Small intestine (tissue), 7 donors: ENCODE measurements at regions not wholly inside any gene's neighbourhood (a gene's known extent, or its start where the extent isn't known, plus 50 kb on each side); places are given as distances from the start of the nearest gene placed in this dataset.

Experiments used
- DNase-seq, 2 donors: peaks; one replicate each; pipeline versions ENCODE4 v3.0.0 to v3.0.0-alpha.2; 2013
- FAIRE-seq: peaks from 2 replicates; lab custom pipeline; 2012; peaks lifted over from hg19 to GRCh38; lab: Jason Lieb, UNC
- H3K27ac ChIP-seq, 3 donors: one replicate each; pipeline ENCODE4 v1.5.1; 2013; ENCODE audit warnings: low read length in 2 of 3, mild to moderate bottlenecking in 2 of 3, control low read depth in 1 of 3, inconsistent platforms in 1 of 3, low read depth in 1 of 3, moderate library complexity in 1 of 3
- H3K27me3 ChIP-seq, 3 donors: one replicate each; pipeline ENCODE4 v1.6.1; 2013; ENCODE audit warnings: low read length in 3 of 3, inconsistent platforms in 1 of 3; ENCODE audit not compliant: control insufficient read depth in 3 of 3, insufficient read depth in 3 of 3
- H3K36me3 ChIP-seq, 3 donors: one replicate each; pipeline ENCODE4 v1.6.1; 2013; ENCODE audit warnings: low read length in 3 of 3, inconsistent platforms in 1 of 3, low read depth in 1 of 3, mild to moderate bottlenecking in 1 of 3, moderate library complexity in 1 of 3; ENCODE audit not compliant: control insufficient read depth in 3 of 3, insufficient read depth in 2 of 3
- H3K4me1 ChIP-seq, 3 donors: one replicate each; pipeline ENCODE4 v1.6.1; 2013; ENCODE audit warnings: low read length in 2 of 3, inconsistent platforms in 1 of 3, low read depth in 1 of 3, mild to moderate bottlenecking in 1 of 3, moderate library complexity in 1 of 3; ENCODE audit not compliant: control insufficient read depth in 3 of 3, insufficient read depth in 2 of 3
- H3K4me3 ChIP-seq, 3 donors: one replicate each; pipeline ENCODE4 v1.5.1; 2013; ENCODE audit warnings: low read length in 3 of 3, control low read depth in 1 of 3, inconsistent platforms in 1 of 3, low read depth in 1 of 3, mild to moderate bottlenecking in 1 of 3, moderate library complexity in 1 of 3
- H3K9me3 ChIP-seq, 2 donors: one replicate each; pipeline ENCODE4 v1.6.1; 2013; ENCODE audit warnings: low read depth in 1 of 2, low read length in 1 of 2; ENCODE audit not compliant: control insufficient read depth in 2 of 2, insufficient read depth in 1 of 2
- WGBS, 3 donors: extraction: QIAGEN DNeasy Blood & Tissue Kit; methylation state at CpG; one replicate each; pipeline ENCODE4 v1.1.7; 2013; 5-methylcytosine and 5-hydroxymethylcytosine counted together
- donor health status: healthy with polysubstance abuse.
- donor health status: control.
- donor health status: control.
- donor health status: Bipolar disorder and iron deficiency.
- donor health status: healthy.

- WGBS, 3 donors = 48 to 71% (median 70%) methylated on average over 3 of the region's 3 CpGs
- Histone ChIP-seq H3K27me3 (no peaks in the 10 kb centered on the region), H3K4me1 (no peaks in the 10 kb centered on the region), H3K4me3 (no peak overlapping the region), H3K9me3 (peaks cover 0 to 6% of the 10 kb centered on the region in 2 donors), H3K27ac (no peak overlapping the region), H3K36me3 (no peaks in the 10 kb centered on the region)
- no peak for FAIRE-seq
- DNase-seq = no peak
These were observed 146.9 kb downstream of the EVX1 start for GRCh38 chr7:27389496-27389895.

- FAIRE-seq = no peak
- WGBS, 3 donors = 90 to 95% (median 94%) methylated on average over 1 of the region's 1 CpG
- H3K27ac ChIP-seq = no peak overlapping the region
- peaks cover 0 to 6% of the 10 kb centered on the region in 2 donors for H3K9me3 ChIP-seq
- H3K4me3 ChIP-seq = no peak overlapping the region
- no peaks in the 10 kb centered on the region for H3K4me1 ChIP-seq
- no peaks in the 10 kb centered on the region for H3K27me3 ChIP-seq
- H3K36me3 ChIP-seq = no peaks in the 10 kb centered on the region
- DNase-seq = no peak
These were observed 149.9 kb downstream of the EVX1 start for GRCh38 chr7:27392477-27392876.

GRCh38 chr7:27394871-27395270, 152.3 kb downstream of the EVX1 start:
- no peak for DNase-seq
- Histone ChIP-seq H3K27me3 (no peaks in the 10 kb centered on the region), H3K4me3 (no peak overlapping the region), H3K9me3 (peaks cover 0 to 6% of the 10 kb centered on the region in 2 donors), H3K36me3 (no peaks in the 10 kb centered on the region), H3K27ac (no peak overlapping the region), H3K4me1 (no peaks in the 10 kb centered on the region)
- no peak for FAIRE-seq
- WGBS, 3 donors = 95 to 97% (median 96%) methylated on average over 2 of the region's 2 CpGs

GRCh38 chr7:27395626-27396025, 153.0 kb downstream of the EVX1 start:
- no peak overlapping the region for H3K4me3 ChIP-seq
- H3K9me3 ChIP-seq = peaks cover 0 to 6% of the 10 kb centered on the region in 2 donors
- H3K36me3 ChIP-seq = no peaks in the 10 kb centered on the region
- H3K27me3 ChIP-seq = no peaks in the 10 kb centered on the region
- no peak for DNase-seq
- H3K4me1 ChIP-seq = no peaks in the 10 kb centered on the region
- FAIRE-seq = no peak
- 69 to 85% (median 77%) methylated on average over 3 of the region's 3 CpGs for WGBS, 3 donors
- no peak overlapping the region for H3K27ac ChIP-seq

- Histone ChIP-seq H3K4me3 (no peak overlapping the region), H3K36me3 (no peaks in the 10 kb centered on the region), H3K27ac (no peak overlapping the region), H3K27me3 (no peaks in the 10 kb centered on the region), H3K4me1 (no peaks in the 10 kb centered on the region), H3K9me3 (peaks cover 0 to 6% of the 10 kb centered on the region in 2 donors)
- 84 to 89% (median 88%) methylated on average over 3 of the region's 3 CpGs for WGBS, 3 donors
- DNase-seq = no peak
- no peak for FAIRE-seq
These were observed 154.9 kb downstream of the EVX1 start for GRCh38 chr7:27397503-27397902.

GRCh38 chr7:27398851-27399250, 156.2 kb downstream of the EVX1 start:
- no peak overlapping the region for H3K4me3 ChIP-seq
- FAIRE-seq = no peak
- 59 to 70% (median 59%) methylated on average over 3 of the region's 3 CpGs for WGBS, 3 donors

GRCh38 chr7:27399791-27400567, 157.4 kb downstream of the EVX1 start:
- peaks cover 0 to 3% of the 10 kb centered on the region in 2 donors for H3K9me3 ChIP-seq
- no peak for FAIRE-seq

More at GRCh38 chr7:27398851-27399250, 156.2 kb downstream of the EVX1 start:
- H3K9me3 ChIP-seq = peaks cover 0 to 3% of the 10 kb centered on the region in 2 donors
- no peaks in the 10 kb centered on the region for H3K27me3 ChIP-seq
- no peak overlapping the region for H3K27ac ChIP-seq
- no peaks in the 10 kb centered on the region for H3K36me3 ChIP-seq
- H3K4me1 ChIP-seq = no peaks in the 10 kb centered on the region
- DNase-seq = no peak

GRCh38 chr7:27405780-27406179, 163.2 kb downstream of the EVX1 start:
- DNase-seq (no peak), FAIRE-seq (no peak)
- H3K4me1 ChIP-seq = no peaks in the 10 kb centered on the region
- H3K9me3 ChIP-seq = peaks cover 0 to 3% of the 10 kb centered on the region in 2 donors
- H3K27ac ChIP-seq = no peak overlapping the region
- H3K36me3 ChIP-seq = no peaks in the 10 kb centered on the region
- no peaks in the 10 kb centered on the region for H3K27me3 ChIP-seq
- 88 to 92% (median 89%) methylated on average over 8 of the region's 8 CpGs for WGBS, 3 donors
- H3K4me3 ChIP-seq = no peak overlapping the region

More at GRCh38 chr7:27399791-27400567, 157.4 kb downstream of the EVX1 start:
- Histone ChIP-seq H3K4me3 (no peak overlapping the region), H3K27ac (no peak overlapping the region), H3K4me1 (no peaks in the 10 kb centered on the region), H3K27me3 (no peaks in the 10 kb centered on the region), H3K36me3 (no peaks in the 10 kb centered on the region)
- DNase-seq = no peak
- 60 to 71% (median 71%) methylated on average over 11 of the region's 11 CpGs for WGBS, 3 donors
